ENCODE measurements at regions not wholly inside any gene's neighbourhood (a gene's known extent, or its start where the extent isn't known, plus 50 kb on each side); places are given as distances from the start of the nearest gene placed in this dataset.

DNA sequence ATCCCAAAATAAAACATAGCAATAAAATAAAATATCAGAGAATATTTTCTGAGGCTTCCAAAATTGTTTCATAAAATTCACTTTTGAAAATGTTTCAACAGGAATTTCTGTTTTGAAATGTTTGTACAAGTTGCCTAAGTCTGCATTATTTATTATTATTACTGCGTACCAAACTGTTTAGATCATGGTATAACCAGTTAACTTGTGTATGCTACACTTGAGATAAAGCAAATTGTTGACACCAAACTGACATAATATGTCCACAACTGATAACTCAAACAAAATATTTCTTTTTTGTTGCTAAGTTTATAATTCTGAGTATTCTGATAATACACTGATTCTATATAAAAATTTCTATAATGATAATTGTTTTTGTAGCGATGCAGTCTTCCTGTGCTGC lies 531.8 kb upstream of the EYS start:
- no peak overlapping the region for H3K27ac ChIP-seq (ENCODE audit: low read length)

DNA sequence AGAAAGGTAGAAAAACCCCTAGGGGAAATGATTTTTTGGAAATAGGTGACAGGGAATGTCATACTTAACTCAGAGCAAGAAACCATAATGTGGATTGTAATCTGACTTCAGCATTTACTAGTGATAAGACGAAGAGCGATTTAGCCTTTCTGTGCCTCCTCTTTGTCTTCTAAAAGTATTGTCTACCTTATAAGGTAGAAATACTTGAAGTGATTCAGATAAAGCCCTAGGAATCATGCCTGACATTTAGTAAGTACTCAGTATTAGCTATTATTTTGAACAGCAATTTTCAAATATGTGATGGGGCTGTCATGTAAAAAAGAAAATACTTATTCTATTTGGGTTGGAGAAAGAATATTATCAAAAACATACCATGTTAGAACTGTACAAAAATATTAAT lies 525.9 kb upstream of the EYS start:
- H3K4me3 ChIP-seq (ENCODE audit: low read length in 2 of 2) = no peak overlapping the region

More for the DNA sequence above, 531.8 kb upstream of the EYS start:
- H3K9ac ChIP-seq (ENCODE audit: low read length in 2 of 2) = no peak overlapping the region
- no peaks in the 10 kb centered on the region for H3K27me3 ChIP-seq (ENCODE audit: control insufficient read depth in 1 of 2, insufficient read depth in 2 of 2, low read length in 2 of 2)
- H3K4me1 ChIP-seq (ENCODE audit: control insufficient read depth, insufficient read depth, low read length) = no peaks in the 10 kb centered on the region
- H3K9me3 ChIP-seq (ENCODE audit: control insufficient read depth in 2 of 2, low read length in 2 of 2) = no peaks in the 10 kb centered on the region
- no peak overlapping the region for H3K4me3 ChIP-seq (ENCODE audit: low read length in 2 of 2)
- H3K36me3 ChIP-seq (ENCODE audit: control insufficient read depth in 2 of 2, insufficient read depth in 2 of 2, low read length in 2 of 2) = no peaks in the 10 kb centered on the region

DNA sequence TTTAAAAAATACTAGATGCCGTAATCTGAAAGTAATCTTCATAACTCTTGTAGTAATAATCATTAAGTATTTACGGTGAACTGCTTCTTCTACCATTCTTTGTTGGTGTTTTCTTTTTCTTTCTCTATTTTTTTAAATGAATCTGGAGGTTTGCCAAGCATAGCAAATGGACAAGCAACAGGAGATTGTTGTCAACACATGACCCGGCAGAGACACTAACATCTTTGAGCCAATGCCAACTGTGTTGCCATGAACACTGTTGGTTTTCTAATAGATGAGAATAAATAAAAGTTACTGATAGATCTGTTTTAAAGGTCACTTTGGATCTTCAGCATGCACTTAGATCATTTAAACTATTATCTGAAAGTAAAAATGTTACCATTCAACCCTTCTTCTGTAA lies 523.6 kb upstream of the EYS start:
- Histone ChIP-seq H3K36me3 (ENCODE audit: control insufficient read depth in 2 of 2, insufficient read depth in 2 of 2, low read length in 2 of 2) (no peaks in the 10 kb centered on the region), H3K27me3 (ENCODE audit: control insufficient read depth in 1 of 2, insufficient read depth in 2 of 2, low read length in 2 of 2) (no peaks in the 10 kb centered on the region), H3K27ac (ENCODE audit: low read length) (no peak overlapping the region), H3K9me3 (ENCODE audit: control insufficient read depth in 2 of 2, low read length in 2 of 2) (no peaks in the 10 kb centered on the region), H3K4me3 (ENCODE audit: low read length in 2 of 2) (no peak overlapping the region), H3K4me1 (ENCODE audit: control insufficient read depth, insufficient read depth, low read length) (no peaks in the 10 kb centered on the region), H3K9ac (ENCODE audit: low read length in 2 of 2) (no peak overlapping the region)

More for the DNA sequence above, 525.9 kb upstream of the EYS start:
- Histone ChIP-seq H3K4me1 (ENCODE audit: control insufficient read depth, insufficient read depth, low read length) (no peaks in the 10 kb centered on the region), H3K9ac (ENCODE audit: low read length in 2 of 2) (no peak overlapping the region), H3K9me3 (ENCODE audit: control insufficient read depth in 2 of 2, low read length in 2 of 2) (no peaks in the 10 kb centered on the region), H3K27ac (ENCODE audit: low read length) (no peak overlapping the region), H3K36me3 (ENCODE audit: control insufficient read depth in 2 of 2, insufficient read depth in 2 of 2, low read length in 2 of 2) (no peaks in the 10 kb centered on the region), H3K27me3 (ENCODE audit: control insufficient read depth in 1 of 2, insufficient read depth in 2 of 2, low read length in 2 of 2) (no peaks in the 10 kb centered on the region)

DNA sequence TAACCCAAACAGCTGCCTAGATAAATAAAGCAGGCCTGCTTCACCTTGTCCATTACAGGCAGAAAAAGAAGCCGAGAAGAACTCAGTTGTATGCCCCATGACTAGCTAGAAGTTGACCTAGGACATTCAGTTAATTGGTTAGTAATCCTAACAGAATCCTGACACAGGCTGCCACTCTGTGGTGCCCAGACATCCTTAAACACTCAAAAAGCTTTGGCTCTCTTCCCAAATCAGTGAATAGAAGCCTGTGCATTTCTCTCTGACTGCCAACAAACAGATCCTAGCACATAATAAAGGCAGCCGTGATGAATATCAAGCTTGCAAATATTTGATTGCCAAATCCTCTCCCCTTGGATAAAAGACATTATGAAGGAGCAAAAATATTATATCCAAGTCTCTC lies 519.1 kb upstream of the EYS start:
- Histone ChIP-seq H3K27ac (ENCODE audit: low read length) (no peak overlapping the region), H3K9ac (ENCODE audit: low read length in 2 of 2) (no peak overlapping the region), H3K4me3 (ENCODE audit: low read length in 2 of 2) (no peak overlapping the region), H3K9me3 (ENCODE audit: control insufficient read depth in 2 of 2, low read length in 2 of 2) (no peaks in the 10 kb centered on the region), H3K27me3 (ENCODE audit: control insufficient read depth in 1 of 2, insufficient read depth in 2 of 2, low read length in 2 of 2) (no peaks in the 10 kb centered on the region), H3K4me1 (ENCODE audit: control insufficient read depth, insufficient read depth, low read length) (no peaks in the 10 kb centered on the region), H3K36me3 (ENCODE audit: control insufficient read depth in 2 of 2, insufficient read depth in 2 of 2, low read length in 2 of 2) (no peaks in the 10 kb centered on the region)

DNA sequence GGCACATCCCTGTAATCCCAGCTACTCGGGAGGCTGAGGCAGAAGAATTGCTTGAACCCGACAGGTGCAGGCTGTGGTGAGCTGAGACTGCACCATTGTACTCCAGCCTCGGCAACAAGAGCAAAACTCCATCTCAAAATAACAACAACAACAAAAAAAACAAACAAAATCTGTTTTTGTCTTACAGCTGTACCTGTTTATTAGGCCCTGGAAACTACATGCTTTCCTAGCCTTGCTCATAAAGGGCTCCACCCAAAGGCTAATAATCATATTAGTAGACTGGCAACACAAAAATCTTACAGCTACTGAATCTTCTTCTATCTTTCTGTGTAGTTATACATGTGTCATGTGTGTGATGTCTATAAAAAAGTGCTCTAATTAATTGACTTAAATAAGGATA lies 503.9 kb upstream of the EYS start:
- H3K36me3 ChIP-seq (ENCODE audit: control insufficient read depth in 2 of 2, insufficient read depth in 2 of 2, low read length in 2 of 2) = no peaks in the 10 kb centered on the region
- H3K4me1 ChIP-seq (ENCODE audit: control insufficient read depth, insufficient read depth, low read length) = no peaks in the 10 kb centered on the region
- no peak overlapping the region for H3K9ac ChIP-seq (ENCODE audit: low read length in 2 of 2)
- no peak overlapping the region for H3K4me3 ChIP-seq (ENCODE audit: low read length in 2 of 2)
- H3K27ac ChIP-seq (ENCODE audit: low read length) = no peak overlapping the region
- no peaks in the 10 kb centered on the region for H3K9me3 ChIP-seq (ENCODE audit: control insufficient read depth in 2 of 2, low read length in 2 of 2)
- H3K27me3 ChIP-seq (ENCODE audit: control insufficient read depth in 1 of 2, insufficient read depth in 2 of 2, low read length in 2 of 2) = no peaks in the 10 kb centered on the region

DNA sequence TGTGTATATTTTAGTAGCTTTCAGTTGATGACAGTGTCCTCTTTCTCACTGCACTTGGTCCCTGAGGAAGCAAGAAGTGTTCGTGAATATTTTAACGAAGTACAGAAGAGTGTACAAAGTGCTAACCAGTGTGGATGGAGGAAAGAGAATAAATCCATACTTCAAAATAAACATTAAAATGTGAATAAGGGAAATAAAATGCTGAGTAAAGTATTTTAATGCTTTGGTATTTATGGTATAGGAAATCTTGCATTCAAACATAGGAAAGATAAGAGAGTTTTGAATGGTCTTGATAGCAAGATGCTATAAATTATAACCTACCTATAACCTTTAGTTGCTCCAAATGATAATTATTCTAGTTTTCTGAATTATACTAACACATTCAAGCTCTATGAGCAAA lies 493.4 kb upstream of the EYS start:
- peaks cover 0 to 4% of the 10 kb centered on the region in 2 donors for H3K9me3 ChIP-seq (ENCODE audit: control insufficient read depth in 2 of 2, low read length in 2 of 2)
- H3K27ac ChIP-seq (ENCODE audit: low read length) = no peak overlapping the region
- H3K27me3 ChIP-seq (ENCODE audit: control insufficient read depth in 1 of 2, insufficient read depth in 2 of 2, low read length in 2 of 2) = no peaks in the 10 kb centered on the region
- no peak overlapping the region for H3K4me3 ChIP-seq (ENCODE audit: low read length in 2 of 2)
- H3K36me3 ChIP-seq (ENCODE audit: control insufficient read depth in 2 of 2, insufficient read depth in 2 of 2, low read length in 2 of 2) = no peaks in the 10 kb centered on the region
- H3K9ac ChIP-seq (ENCODE audit: low read length in 2 of 2) = no peak overlapping the region
- H3K4me1 ChIP-seq (ENCODE audit: control insufficient read depth, insufficient read depth, low read length) = no peaks in the 10 kb centered on the region

DNA sequence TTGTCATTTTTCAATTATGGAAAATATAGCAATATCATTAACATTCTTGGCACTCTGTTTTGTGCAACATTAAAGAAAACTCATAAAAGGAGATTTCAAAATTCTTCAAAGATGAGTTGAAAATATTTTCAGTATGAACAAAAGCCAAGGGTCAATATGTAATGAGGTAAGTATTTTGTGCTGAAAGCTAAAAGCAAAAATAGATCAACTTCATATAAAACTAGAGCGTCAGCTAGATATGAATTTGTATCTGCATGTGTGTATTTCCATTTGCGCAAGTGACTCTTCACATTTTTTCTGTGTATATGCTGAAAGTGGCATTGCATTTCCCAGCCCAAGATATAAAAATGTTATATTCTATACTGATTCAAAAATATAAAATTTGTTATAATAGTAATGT lies 492.1 kb upstream of the EYS start:
- Histone ChIP-seq H3K36me3 (ENCODE audit: control insufficient read depth in 2 of 2, insufficient read depth in 2 of 2, low read length in 2 of 2) (no peaks in the 10 kb centered on the region), H3K4me1 (ENCODE audit: control insufficient read depth, insufficient read depth, low read length) (no peaks in the 10 kb centered on the region), H3K4me3 (ENCODE audit: low read length in 2 of 2) (no peak overlapping the region), H3K9ac (ENCODE audit: low read length in 2 of 2) (no peak overlapping the region), H3K9me3 (ENCODE audit: control insufficient read depth in 2 of 2, low read length in 2 of 2) (peaks cover 0 to 4% of the 10 kb centered on the region in 2 donors), H3K27ac (ENCODE audit: low read length) (no peak overlapping the region), H3K27me3 (ENCODE audit: control insufficient read depth in 1 of 2, insufficient read depth in 2 of 2, low read length in 2 of 2) (no peaks in the 10 kb centered on the region)

DNA sequence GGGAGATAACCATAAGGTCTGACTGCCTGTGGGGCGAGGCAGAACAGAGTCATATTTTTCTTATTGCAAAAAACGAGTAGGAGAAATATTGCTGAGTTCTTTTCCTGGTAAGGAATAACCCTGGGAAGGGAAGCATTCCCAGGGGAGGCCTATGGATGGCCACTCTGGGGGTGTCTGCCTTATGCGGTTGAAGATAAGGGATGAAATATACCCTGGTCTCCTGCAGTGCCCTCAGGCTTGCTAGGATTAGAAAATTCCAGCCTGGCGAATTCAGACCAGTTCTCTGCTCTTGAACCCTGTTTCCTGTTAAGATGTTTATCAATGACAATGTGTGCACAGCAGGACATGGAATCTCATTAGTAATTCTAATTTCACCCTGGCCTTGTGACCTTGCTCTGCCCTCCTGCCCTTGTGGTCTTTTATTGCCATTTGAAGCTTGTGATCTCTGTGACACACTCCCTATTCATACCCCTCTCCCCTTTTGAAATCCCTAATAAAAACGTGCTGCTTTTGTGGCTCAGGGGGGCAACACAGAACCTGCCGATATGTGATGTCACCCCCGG lies 491.1 kb upstream of the EYS start:
- Histone ChIP-seq H3K27ac (ENCODE audit: low read length) (no peak overlapping the region), H3K9ac (ENCODE audit: low read length in 2 of 2) (no peak overlapping the region), H3K36me3 (ENCODE audit: control insufficient read depth in 2 of 2, insufficient read depth in 2 of 2, low read length in 2 of 2) (no peaks in the 10 kb centered on the region), H3K27me3 (ENCODE audit: control insufficient read depth in 1 of 2, insufficient read depth in 2 of 2, low read length in 2 of 2) (no peaks in the 10 kb centered on the region), H3K4me1 (ENCODE audit: control insufficient read depth, insufficient read depth, low read length) (no peaks in the 10 kb centered on the region), H3K4me3 (ENCODE audit: low read length in 2 of 2) (no peak overlapping the region), H3K9me3 (ENCODE audit: control insufficient read depth in 2 of 2, low read length in 2 of 2) (peaks cover 0 to 4% of the 10 kb centered on the region in 2 donors)

DNA sequence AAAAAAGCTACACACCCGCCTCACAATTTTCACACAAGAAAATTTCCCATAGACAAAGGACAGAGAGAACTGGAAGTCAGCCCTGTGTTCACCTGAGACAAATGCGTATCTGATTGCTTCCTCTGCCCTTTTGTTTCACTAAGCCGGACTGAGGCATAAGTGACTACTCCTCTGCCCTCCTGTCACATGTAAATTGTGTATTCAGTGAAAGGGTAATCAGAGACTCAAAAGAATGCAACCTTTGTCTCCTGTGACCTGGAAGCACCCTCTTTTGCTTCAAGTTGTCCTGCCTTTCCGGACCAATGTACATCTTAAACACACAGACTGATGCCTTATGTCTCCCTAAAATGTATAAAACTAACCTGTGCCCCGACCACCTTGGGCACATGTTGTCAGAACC lies 483.8 kb upstream of the EYS start:
- Histone ChIP-seq H3K27me3 (ENCODE audit: control insufficient read depth in 1 of 2, insufficient read depth in 2 of 2, low read length in 2 of 2) (no peaks in the 10 kb centered on the region), H3K27ac (ENCODE audit: low read length) (no peak overlapping the region)

DNA sequence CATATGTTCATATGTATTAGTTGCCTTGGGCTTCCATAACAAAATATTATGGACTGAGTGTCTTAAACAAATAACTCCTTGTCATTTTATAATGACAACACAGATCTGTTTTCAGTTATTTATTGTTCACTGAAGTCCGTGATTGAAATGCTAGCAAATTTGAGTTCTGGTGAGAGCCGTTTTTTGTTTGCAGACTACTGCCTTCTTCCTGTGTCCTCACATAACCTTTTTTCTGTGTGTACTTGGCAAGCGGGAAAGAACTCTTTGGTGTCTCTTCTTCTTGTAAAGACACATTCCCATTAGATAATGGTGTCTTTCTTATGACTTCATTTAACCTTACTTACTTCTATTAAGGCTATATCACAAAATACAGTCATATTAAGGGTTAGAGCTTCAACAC lies 482.9 kb upstream of the EYS start:
- H3K27ac ChIP-seq (ENCODE audit: low read length) = no peak overlapping the region

More for the DNA sequence above, 483.8 kb upstream of the EYS start:
- Histone ChIP-seq H3K4me1 (ENCODE audit: control insufficient read depth, insufficient read depth, low read length) (no peaks in the 10 kb centered on the region), H3K9ac (ENCODE audit: low read length in 2 of 2) (no peak overlapping the region), H3K4me3 (ENCODE audit: low read length in 2 of 2) (no peak overlapping the region), H3K36me3 (ENCODE audit: control insufficient read depth in 2 of 2, insufficient read depth in 2 of 2, low read length in 2 of 2) (no peaks in the 10 kb centered on the region), H3K9me3 (ENCODE audit: control insufficient read depth in 2 of 2, low read length in 2 of 2) (no peaks in the 10 kb centered on the region)

DNA sequence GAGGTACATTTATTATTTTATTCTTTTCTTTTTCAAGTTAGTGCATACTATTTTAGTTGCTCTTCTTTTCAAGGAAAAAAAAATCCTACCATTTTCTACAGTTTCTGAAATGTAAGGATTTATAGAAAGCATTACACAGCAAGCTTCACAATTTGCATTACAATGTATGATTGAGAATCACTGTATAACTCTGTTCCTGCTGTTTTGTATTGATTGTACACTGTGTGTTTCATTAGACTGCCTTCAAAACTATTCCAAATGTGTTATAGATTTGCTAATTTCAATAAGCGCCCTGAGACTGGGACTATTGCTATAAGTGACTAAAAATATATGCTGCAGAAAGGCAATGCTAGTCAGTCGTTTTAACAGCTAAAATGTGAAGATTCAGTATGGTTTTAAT lies 479.7 kb upstream of the EYS start:
- Histone ChIP-seq H3K4me1 (ENCODE audit: control insufficient read depth, insufficient read depth, low read length) (no peaks in the 10 kb centered on the region), H3K9me3 (ENCODE audit: control insufficient read depth in 2 of 2, low read length in 2 of 2) (no peaks in the 10 kb centered on the region), H3K27ac (ENCODE audit: low read length) (no peak overlapping the region), H3K4me3 (ENCODE audit: low read length in 2 of 2) (no peak overlapping the region), H3K36me3 (ENCODE audit: control insufficient read depth in 2 of 2, insufficient read depth in 2 of 2, low read length in 2 of 2) (no peaks in the 10 kb centered on the region), H3K9ac (ENCODE audit: low read length in 2 of 2) (no peak overlapping the region), H3K27me3 (ENCODE audit: control insufficient read depth in 1 of 2, insufficient read depth in 2 of 2, low read length in 2 of 2) (no peaks in the 10 kb centered on the region)

More for the DNA sequence above, 482.9 kb upstream of the EYS start:
- no peak overlapping the region for H3K4me3 ChIP-seq (ENCODE audit: low read length in 2 of 2)
- no peaks in the 10 kb centered on the region for H3K27me3 ChIP-seq (ENCODE audit: control insufficient read depth in 1 of 2, insufficient read depth in 2 of 2, low read length in 2 of 2)
- H3K9ac ChIP-seq (ENCODE audit: low read length in 2 of 2) = no peak overlapping the region
- H3K36me3 ChIP-seq (ENCODE audit: control insufficient read depth in 2 of 2, insufficient read depth in 2 of 2, low read length in 2 of 2) = no peaks in the 10 kb centered on the region
- H3K4me1 ChIP-seq (ENCODE audit: control insufficient read depth, insufficient read depth, low read length) = no peaks in the 10 kb centered on the region
- no peaks in the 10 kb centered on the region for H3K9me3 ChIP-seq (ENCODE audit: control insufficient read depth in 2 of 2, low read length in 2 of 2)
